GM12878 (cell line): ENCODE measurements at regions not wholly inside any gene's neighbourhood (a gene's known extent, or its start where the extent isn't known, plus 50 kb on each side); places are given as distances from the start of the nearest gene placed in this dataset.

Source experiments
- ATAC-seq: fragments of 200-7000 bp; cut with Tn5 transposase; 3 replicates; pipeline ENCODE4 v1.9.1; 2020; ENCODE audit warnings: mild to moderate bottlenecking, moderate library complexity
- BruUV-seq: library from RNA; stranded (reverse); fragments of 400-500 nt; replicated peaks from 2 replicates; lab custom pipeline; 2021; lab: Mats Ljungman, UMichigan
- CTCF ChIA-PET: fragments of 300-600 bp; sonication (Branson Sonifier 250); formaldehyde crosslinking; extraction: SDS; loops from one replicate; lab custom pipeline; 2021; ENCODE audit warnings: inconsistent platforms; lab: Yijun Ruan, JAX
- POLR2A ChIA-PET: fragments of 350-600 bp; formaldehyde crosslinking; extraction: SDS; loops from one replicate; lab custom pipeline; 2021; ENCODE audit warnings: inconsistent platforms; lab: Charles Lee
- RAD21 ChIA-PET: fragments of 300-600 bp; sonication (Branson Sonifier 250); formaldehyde crosslinking; loops from one replicate; lab custom pipeline; 2023; ENCODE audit warnings: antibody characterized with exemption; ENCODE audit not compliant: unreplicated experiment; lab: Charles Lee
- SMC1A ChIA-PET: fragments of 300-600 bp; sonication (Branson Sonifier 250); formaldehyde crosslinking; loops from one replicate; lab custom pipeline; 2023; ENCODE audit not compliant: unreplicated experiment, uncharacterized antibody; lab: Charles Lee
- DNase-seq: peaks from one replicate; pipeline ENCODE4 v3.0.0-alpha.2; 2011; ENCODE audit warnings: low read depth, low spot score
- FAIRE-seq: peaks from 3 replicates; lab custom pipeline; 2011; peaks lifted over from hg19 to GRCh38; lab: Jason Lieb, UNC
- H2AFZ ChIP-seq: 2 replicates; pipeline ENCODE4 v1.6.0; 2011; ENCODE audit warnings: low read depth, low read length, control low read depth; ENCODE audit not compliant: control insufficient read depth
- H3K27ac ChIP-seq: 2 replicates; pipeline ENCODE4 v1.5.1; 2011; ENCODE audit warnings: control low read depth; ENCODE audit not compliant: control insufficient read depth, insufficient read depth
- H3K27me3 ChIP-seq, 2 experiments: replicated peaks in 1 of 2; 2 replicates each; pipeline versions ENCODE4 v1.6.0 to v1.6.1; 2011; ENCODE audit warnings: low read length in 1 of 2; ENCODE audit not compliant: control insufficient read depth in 2 of 2, insufficient read depth in 2 of 2
- H3K36me3 ChIP-seq, 2 experiments: 2 replicates each; pipeline ENCODE4 v1.5.1; 2011; ENCODE audit warnings: low read length in 1 of 2; ENCODE audit not compliant: control insufficient read depth in 2 of 2, insufficient read depth in 2 of 2
- H3K4me1 ChIP-seq: 2 replicates; pipeline ENCODE4 v1.6.1; 2011; ENCODE audit warnings: mild to moderate bottlenecking, low read length, moderate library complexity, mixed read lengths; ENCODE audit not compliant: control insufficient read depth, insufficient read depth
- H3K4me2 ChIP-seq: 2 replicates; pipeline ENCODE4 v1.6.0; 2011; ENCODE audit warnings: control low read depth; ENCODE audit not compliant: control insufficient read depth, insufficient read depth
- H3K4me3 ChIP-seq: fragments of 200-600 bp; sonication (generic); 2 replicates; pipeline ENCODE4 v1.5.1; 2016
- H3K79me2 ChIP-seq: 2 replicates; pipeline ENCODE4 v1.6.0; 2011; ENCODE audit warnings: low read length; ENCODE audit not compliant: control insufficient read depth, insufficient read depth
- H3K9ac ChIP-seq: 2 replicates; pipeline ENCODE4 v1.8.0; 2011; ENCODE audit warnings: low read length, control low read depth, mixed read lengths; ENCODE audit not compliant: control insufficient read depth, insufficient read depth
- H3K9me3 ChIP-seq: replicated peaks from 3 replicates; pipeline ENCODE4 v1.5.1; 2011; ENCODE audit warnings: mild to moderate bottlenecking, low read length; ENCODE audit not compliant: control insufficient read depth, insufficient read depth
- H4K20me1 ChIP-seq: 2 replicates; pipeline ENCODE4 v1.6.0; 2011; ENCODE audit not compliant: control insufficient read depth, insufficient read depth
- CEBPB ChIP-seq, 2 experiments: fragments of 150-350 bp in 1 of 2; IDR thresholded peaks; 2 replicates each; pipeline ENCODE4 v1.6.1; 2012 to 2014; ENCODE audit warnings: low read depth in 2 of 2, low read length in 2 of 2, borderline replicate concordance in 1 of 2, inconsistent platforms in 1 of 2
- NFYB ChIP-seq: IDR thresholded peaks from 2 replicates; pipeline ENCODE4 v1.6.1; 2011; ENCODE audit warnings: low read depth, mild to moderate bottlenecking, low read length, improper control_type of control experiment, moderate library complexity; ENCODE audit not compliant: insufficient read depth
- PAX5 ChIP-seq: IDR thresholded peaks from 2 replicates; pipeline ENCODE4 v1.6.1; 2011; ENCODE audit warnings: low read depth, low read length, borderline replicate concordance
- YY1 ChIP-seq: IDR thresholded peaks from 2 replicates; pipeline ENCODE4 v1.6.1; 2011; ENCODE audit warnings: low read depth, mild to moderate bottlenecking, low read length
- ZNF384 ChIP-seq: IDR thresholded peaks from 2 replicates; pipeline ENCODE4 v1.6.1; 2012; ENCODE audit warnings: low read depth, mild to moderate bottlenecking, low read length, improper control_type of control experiment, borderline replicate concordance
- WGBS: methylation state at CpG from one replicate; pipeline ENCODE4 v1.1.6; 2016; ENCODE audit warnings: low lambda C conversion rate; ENCODE audit not compliant: insufficient replicate concordance, insufficient coverage; ENCODE audit errors: missing lambda C conversion rate; 5-methylcytosine and 5-hydroxymethylcytosine counted together
- in situ Hi-C: fragments of 300-500 bp; cut with MboI; formaldehyde crosslinking; loops from 9 replicates; pipeline ENCODE4 v1.14.3; 2018; ENCODE audit warnings: mixed read lengths
- intact Hi-C: fragments of 100-400 bp; cut with micrococcal nuclease; formaldehyde crosslinking; loops from one replicate; pipeline ENCODE4 v1.14.2; 2022; ENCODE audit not compliant: unreplicated experiment
- TF ChIP-seq, protein P1 (sequence below): fragments of 150-350 bp; IDR thresholded peaks from 2 replicates; pipeline ENCODE4 v1.6.1; 2014; ENCODE audit warnings: mild to moderate bottlenecking, low read depth, low read length
- TF ChIP-seq, protein P2 (sequence below): IDR thresholded peaks from 2 replicates; pipeline ENCODE4 v1.6.1; 2011; ENCODE audit warnings: borderline replicate concordance, low read depth, mild to moderate bottlenecking, moderate library complexity, low read length; ENCODE audit not compliant: insufficient read depth, poor library complexity, severe bottlenecking
- TF ChIP-seq, protein P3 (sequence below): fragments of 450-650 bp; IDR thresholded peaks from 2 replicates; pipeline ENCODE4 v1.6.1; 2016; ENCODE audit warnings: mild to moderate bottlenecking
- TF ChIP-seq, protein P4 (sequence below): fragments of 450-650 bp; IDR thresholded peaks from 2 replicates; pipeline ENCODE4 v1.6.1; 2016; ENCODE audit warnings: mild to moderate bottlenecking, moderate library complexity, borderline replicate concordance

DNA sequence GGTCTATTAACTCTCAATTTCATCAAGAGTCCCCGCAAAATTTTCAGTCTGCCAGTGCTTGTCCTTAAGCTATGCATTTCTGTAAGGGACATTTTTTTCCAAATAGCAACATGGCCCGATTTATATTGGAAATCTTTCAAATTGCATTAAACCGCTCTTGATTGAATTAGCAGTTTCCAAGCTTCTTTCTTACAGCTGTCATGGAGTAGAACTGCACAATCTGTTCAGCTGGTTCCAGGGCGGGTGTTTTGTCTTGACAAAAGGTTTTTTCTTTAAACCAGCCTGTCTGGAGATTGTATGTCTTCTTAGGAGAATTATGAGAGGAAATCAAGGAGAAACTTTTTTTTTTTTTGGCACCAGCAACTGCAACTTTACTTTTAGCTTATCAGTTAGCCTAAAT lies 185.8 kb downstream of the ALG10B start:
- no TSS peak for BruUV-seq
- Histone ChIP-seq H3K4me1 (no peaks in the 10 kb centered on the region), H3K27me3 (no peaks in the 10 kb centered on the region), H3K9me3 (no peaks in the 10 kb centered on the region), H3K9ac (no peak overlapping the region), H3K27ac (no peak overlapping the region), H3K79me2 (no peaks in the 10 kb centered on the region), H3K4me3 (no peak overlapping the region), H3K36me3 (no peaks in the 10 kb centered on the region), H2AFZ (no peak overlapping the region), H3K4me2 (no peak overlapping the region), H4K20me1 (no peaks in the 10 kb centered on the region)
- no peak for FAIRE-seq
- ChIA-PET SMC1A (interaction anchor here (1.1 kb wide), 1 partner anchor 11 kb away, joined by 3 read pairs; no protein-coding TSS in a partner anchor), CTCF (interaction anchor here (0.8 kb wide), 1 partner anchor 42 kb away, joined by 4 read pairs; no protein-coding TSS in a partner anchor), RAD21 (no interaction called here), POLR2A (no interaction called here)
- intact Hi-C loops, result no loop called here
- TF ChIP-seq, protein P1, sequence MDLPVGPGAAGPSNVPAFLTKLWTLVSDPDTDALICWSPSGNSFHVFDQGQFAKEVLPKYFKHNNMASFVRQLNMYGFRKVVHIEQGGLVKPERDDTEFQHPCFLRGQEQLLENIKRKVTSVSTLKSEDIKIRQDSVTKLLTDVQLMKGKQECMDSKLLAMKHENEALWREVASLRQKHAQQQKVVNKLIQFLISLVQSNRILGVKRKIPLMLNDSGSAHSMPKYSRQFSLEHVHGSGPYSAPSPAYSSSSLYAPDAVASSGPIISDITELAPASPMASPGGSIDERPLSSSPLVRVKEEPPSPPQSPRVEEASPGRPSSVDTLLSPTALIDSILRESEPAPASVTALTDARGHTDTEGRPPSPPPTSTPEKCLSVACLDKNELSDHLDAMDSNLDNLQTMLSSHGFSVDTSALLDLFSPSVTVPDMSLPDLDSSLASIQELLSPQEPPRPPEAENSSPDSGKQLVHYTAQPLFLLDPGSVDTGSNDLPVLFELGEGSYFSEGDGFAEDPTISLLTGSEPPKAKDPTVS, result no peak
- TF ChIP-seq, protein P2, sequence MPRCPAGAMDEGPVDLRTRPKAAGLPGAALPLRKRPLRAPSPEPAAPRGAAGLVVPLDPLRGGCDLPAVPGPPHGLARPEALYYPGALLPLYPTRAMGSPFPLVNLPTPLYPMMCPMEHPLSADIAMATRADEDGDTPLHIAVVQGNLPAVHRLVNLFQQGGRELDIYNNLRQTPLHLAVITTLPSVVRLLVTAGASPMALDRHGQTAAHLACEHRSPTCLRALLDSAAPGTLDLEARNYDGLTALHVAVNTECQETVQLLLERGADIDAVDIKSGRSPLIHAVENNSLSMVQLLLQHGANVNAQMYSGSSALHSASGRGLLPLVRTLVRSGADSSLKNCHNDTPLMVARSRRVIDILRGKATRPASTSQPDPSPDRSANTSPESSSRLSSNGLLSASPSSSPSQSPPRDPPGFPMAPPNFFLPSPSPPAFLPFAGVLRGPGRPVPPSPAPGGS, result no peak
- TF ChIP-seq YY1 (no peak), PAX5 (no peak), ZNF384 (no peak), NFYB (no peak), CEBPB (IDR thresholded peaks at IDR 0.05; ENCODE audit: borderline replicate concordance in 1 of 2, low read depth in 2 of 2, low read length in 2 of 2) (no peak)
- TF ChIP-seq, protein P3, sequence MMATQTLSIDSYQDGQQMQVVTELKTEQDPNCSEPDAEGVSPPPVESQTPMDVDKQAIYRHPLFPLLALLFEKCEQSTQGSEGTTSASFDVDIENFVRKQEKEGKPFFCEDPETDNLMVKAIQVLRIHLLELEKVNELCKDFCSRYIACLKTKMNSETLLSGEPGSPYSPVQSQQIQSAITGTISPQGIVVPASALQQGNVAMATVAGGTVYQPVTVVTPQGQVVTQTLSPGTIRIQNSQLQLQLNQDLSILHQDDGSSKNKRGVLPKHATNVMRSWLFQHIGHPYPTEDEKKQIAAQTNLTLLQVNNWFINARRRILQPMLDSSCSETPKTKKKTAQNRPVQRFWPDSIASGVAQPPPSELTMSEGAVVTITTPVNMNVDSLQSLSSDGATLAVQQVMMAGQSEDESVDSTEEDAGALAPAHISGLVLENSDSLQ, result no peak
- TF ChIP-seq, protein P4, sequence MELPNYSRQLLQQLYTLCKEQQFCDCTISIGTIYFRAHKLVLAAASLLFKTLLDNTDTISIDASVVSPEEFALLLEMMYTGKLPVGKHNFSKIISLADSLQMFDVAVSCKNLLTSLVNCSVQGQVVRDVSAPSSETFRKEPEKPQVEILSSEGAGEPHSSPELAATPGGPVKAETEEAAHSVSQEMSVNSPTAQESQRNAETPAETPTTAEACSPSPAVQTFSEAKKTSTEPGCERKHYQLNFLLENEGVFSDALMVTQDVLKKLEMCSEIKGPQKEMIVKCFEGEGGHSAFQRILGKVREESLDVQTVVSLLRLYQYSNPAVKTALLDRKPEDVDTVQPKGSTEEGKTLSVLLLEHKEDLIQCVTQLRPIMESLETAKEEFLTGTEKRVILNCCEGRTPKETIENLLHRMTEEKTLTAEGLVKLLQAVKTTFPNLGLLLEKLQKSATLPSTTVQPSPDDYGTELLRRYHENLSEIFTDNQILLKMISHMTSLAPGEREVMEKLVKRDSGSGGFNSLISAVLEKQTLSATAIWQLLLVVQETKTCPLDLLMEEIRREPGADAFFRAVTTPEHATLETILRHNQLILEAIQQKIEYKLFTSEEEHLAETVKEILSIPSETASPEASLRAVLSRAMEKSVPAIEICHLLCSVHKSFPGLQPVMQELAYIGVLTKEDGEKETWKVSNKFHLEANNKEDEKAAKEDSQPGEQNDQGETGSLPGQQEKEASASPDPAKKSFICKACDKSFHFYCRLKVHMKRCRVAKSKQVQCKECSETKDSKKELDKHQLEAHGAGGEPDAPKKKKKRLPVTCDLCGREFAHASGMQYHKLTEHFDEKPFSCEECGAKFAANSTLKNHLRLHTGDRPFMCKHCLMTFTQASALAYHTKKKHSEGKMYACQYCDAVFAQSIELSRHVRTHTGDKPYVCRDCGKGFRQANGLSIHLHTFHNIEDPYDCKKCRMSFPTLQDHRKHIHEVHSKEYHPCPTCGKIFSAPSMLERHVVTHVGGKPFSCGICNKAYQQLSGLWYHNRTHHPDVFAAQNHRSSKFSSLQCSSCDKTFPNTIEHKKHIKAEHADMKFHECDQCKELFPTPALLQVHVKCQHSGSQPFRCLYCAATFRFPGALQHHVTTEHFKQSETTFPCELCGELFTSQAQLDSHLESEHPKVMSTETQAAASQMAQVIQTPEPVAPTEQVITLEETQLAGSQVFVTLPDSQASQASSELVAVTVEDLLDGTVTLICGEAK, result no peak
- in situ Hi-C loops, result no loop called here
- DNase-seq, result no peak
- no peak for ATAC-seq
- 30% methylated on average over 4 of the region's 4 CpGs for WGBS
